ENCODE measurements at regions not wholly inside any gene's neighbourhood (a gene's known extent, or its start where the extent isn't known, plus 50 kb on each side); places are given as distances from the start of the nearest gene placed in this dataset.

DNA sequence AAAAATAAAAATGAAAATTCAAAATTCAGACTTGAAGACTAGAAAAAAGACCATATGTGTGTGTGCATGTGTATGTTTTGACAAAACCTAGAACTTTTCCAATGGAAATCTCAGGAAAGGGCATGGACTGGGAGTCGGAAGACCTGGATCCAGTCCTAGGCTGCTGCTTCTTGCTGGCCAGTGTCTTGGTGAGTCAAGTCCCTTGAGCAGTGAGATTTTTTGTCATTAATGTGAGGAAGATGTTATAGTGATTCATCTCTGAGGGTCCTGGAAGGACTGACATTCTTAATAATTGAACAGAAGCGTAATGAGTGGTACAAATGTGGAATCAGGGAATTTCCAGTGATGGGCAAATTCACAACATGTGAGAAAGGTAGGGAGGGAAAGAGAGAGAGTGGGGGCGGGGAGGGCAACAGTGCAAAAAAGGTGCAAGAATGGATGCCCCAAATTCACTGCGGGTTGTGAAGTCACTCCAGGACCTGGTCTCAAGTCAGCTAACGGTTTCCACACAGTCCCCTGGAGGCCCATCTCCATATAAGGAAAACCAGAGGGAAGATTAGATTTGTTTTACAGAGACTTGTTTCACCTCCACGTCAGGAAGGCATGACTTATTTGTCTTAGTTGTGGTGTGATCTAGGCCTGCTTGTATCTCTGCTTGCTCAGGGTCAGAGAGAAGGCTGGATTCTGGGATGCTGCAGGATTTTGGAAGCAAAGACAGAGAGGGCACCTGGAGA, 201.7 kb downstream of the BUB3 start:
- DNase-seq (ENCODE audit: low read depth in 1 of 2, low spot score in 1 of 2) = no peak
- no peaks in the 10 kb centered on the region for H3K27me3 ChIP-seq (ENCODE audit: insufficient read depth, poor library complexity, severe bottlenecking)
- TF ChIP-seq GABPA (IDR thresholded peaks at IDR 0.05; ENCODE audit: low read depth) = no peak
- no peak overlapping the region for H3K27ac ChIP-seq (replicated peaks)
- no peak overlapping the region for H3K4me3 ChIP-seq (replicated peaks; ENCODE audit: insufficient read depth, low read length)

DNA sequence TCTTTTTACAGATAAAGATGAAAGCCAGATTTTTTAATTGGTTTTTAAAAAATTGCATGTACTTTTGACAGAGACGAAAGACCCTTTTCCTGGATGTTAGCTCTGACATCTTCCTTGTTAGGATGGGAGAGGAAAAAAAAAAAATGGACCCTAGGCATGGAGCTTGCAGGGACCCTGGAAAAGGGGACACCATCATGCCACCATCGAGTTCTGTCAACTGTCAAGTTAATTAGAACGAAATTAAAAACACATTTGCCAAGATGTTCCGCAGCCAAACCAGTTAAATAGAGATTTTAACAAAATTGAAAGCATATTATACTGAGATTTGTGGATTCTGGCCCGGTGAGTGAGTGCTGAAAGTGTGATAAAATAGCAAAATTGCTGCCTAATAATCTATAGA, 202.6 kb downstream of the BUB3 start:
- no peaks in the 10 kb centered on the region for H3K27me3 ChIP-seq (ENCODE audit: insufficient read depth, poor library complexity, severe bottlenecking)
- no peak overlapping the region for H3K27ac ChIP-seq (replicated peaks)
- DNase-seq (ENCODE audit: low read depth in 1 of 2, low spot score in 1 of 2) = no peak
- TF ChIP-seq GABPA (IDR thresholded peaks at IDR 0.05; ENCODE audit: low read depth) = no peak
- TF ChIP-seq SPI1 (IDR thresholded peaks at IDR 0.05; ENCODE audit: borderline replicate concordance, low read depth) = no peak
- H3K4me3 ChIP-seq (replicated peaks; ENCODE audit: insufficient read depth, low read length) = no peak overlapping the region

DNA sequence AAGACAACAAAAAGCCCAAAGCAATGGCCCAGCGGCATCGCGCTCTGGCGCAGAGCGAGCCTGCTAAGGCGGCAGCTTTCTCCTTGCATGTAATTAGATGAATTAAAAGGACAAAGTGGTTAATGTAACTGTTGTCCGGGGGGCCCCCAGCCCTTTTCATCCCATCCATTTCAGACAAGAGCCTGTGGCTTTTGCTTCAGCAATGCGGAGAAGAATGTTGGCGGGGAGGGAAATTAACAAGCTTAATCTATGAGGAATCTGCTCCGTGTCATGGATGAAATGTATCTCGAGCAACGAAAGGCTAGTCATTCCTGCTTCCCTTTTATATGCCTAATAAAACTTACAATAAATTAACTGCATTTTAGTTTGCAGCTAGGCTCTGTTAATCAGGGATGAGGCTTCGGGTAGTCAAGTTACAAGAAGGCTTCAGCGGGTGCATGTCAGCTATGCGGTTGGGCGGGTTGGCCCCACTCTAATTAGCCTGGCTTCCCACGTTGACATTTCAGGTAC, 203.3 kb downstream of the BUB3 start:
- H3K4me3 ChIP-seq (replicated peaks; ENCODE audit: insufficient read depth, low read length) = no peak overlapping the region
- H3K27ac ChIP-seq (replicated peaks) = no peak overlapping the region
- no peak for DNase-seq (ENCODE audit: low read depth in 1 of 2, low spot score in 1 of 2)
- no peak for TF ChIP-seq SPI1 (IDR thresholded peaks at IDR 0.05; ENCODE audit: borderline replicate concordance, low read depth)
- no peak for TF ChIP-seq GABPA (IDR thresholded peaks at IDR 0.05; ENCODE audit: low read depth)
- TF ChIP-seq, protein P1, sequence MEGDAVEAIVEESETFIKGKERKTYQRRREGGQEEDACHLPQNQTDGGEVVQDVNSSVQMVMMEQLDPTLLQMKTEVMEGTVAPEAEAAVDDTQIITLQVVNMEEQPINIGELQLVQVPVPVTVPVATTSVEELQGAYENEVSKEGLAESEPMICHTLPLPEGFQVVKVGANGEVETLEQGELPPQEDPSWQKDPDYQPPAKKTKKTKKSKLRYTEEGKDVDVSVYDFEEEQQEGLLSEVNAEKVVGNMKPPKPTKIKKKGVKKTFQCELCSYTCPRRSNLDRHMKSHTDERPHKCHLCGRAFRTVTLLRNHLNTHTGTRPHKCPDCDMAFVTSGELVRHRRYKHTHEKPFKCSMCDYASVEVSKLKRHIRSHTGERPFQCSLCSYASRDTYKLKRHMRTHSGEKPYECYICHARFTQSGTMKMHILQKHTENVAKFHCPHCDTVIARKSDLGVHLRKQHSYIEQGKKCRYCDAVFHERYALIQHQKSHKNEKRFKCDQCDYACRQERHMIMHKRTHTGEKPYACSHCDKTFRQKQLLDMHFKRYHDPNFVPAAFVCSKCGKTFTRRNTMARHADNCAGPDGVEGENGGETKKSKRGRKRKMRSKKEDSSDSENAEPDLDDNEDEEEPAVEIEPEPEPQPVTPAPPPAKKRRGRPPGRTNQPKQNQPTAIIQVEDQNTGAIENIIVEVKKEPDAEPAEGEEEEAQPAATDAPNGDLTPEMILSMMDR (IDR thresholded peaks at IDR 0.05; ENCODE audit: insufficient read depth, low read length) = no peak
- TF ChIP-seq REST (IDR thresholded peaks at IDR 0.05; ENCODE audit: insufficient replicate concordance, low read depth) = no peak
- TF ChIP-seq POLR2AphosphoS5 (IDR thresholded peaks at IDR 0.05; ENCODE audit: low read depth) = no peak
- no peaks in the 10 kb centered on the region for H3K27me3 ChIP-seq (ENCODE audit: insufficient read depth, poor library complexity, severe bottlenecking)

DNA sequence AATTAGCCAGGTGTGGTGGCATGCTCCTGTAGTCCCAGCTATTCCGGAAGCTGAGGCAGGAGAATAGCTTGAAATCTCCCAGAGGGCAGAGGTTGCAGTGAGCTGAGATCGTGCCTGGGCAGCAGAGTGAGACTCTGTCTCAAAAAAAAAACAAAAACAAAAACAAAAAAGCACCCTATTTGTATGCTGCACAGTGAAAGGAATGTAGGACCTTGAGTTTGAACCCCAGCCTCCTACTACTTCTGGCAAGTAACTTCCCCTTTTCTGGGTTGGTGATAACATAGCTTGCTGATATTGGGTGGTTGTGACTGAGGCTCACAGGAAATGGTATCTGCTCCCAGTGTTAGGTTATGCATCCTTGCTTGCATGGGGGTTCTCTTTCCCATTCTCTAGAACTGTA, 205.3 kb downstream of the BUB3 start:
- Histone ChIP-seq H3K27ac (replicated peaks) (no peak overlapping the region), H3K27me3 (ENCODE audit: insufficient read depth, poor library complexity, severe bottlenecking) (no peaks in the 10 kb centered on the region), H3K4me3 (replicated peaks; ENCODE audit: insufficient read depth, low read length) (no peak overlapping the region)
- DNase-seq (ENCODE audit: low read depth in 1 of 2, low spot score in 1 of 2) = no peak
- TF ChIP-seq REST (IDR thresholded peaks at IDR 0.05; ENCODE audit: insufficient replicate concordance, low read depth) (no peak), SPI1 (IDR thresholded peaks at IDR 0.05; ENCODE audit: borderline replicate concordance, low read depth) (no peak), POLR2AphosphoS5 (IDR thresholded peaks at IDR 0.05; ENCODE audit: low read depth) (no peak), GABPA (IDR thresholded peaks at IDR 0.05; ENCODE audit: low read depth) (no peak)
- TF ChIP-seq, protein P1 (IDR thresholded peaks at IDR 0.05; ENCODE audit: insufficient read depth, low read length) = no peak

GRCh38 chr10:123361832-123362231, 207.6 kb downstream of the BUB3 start:
- no peak for TF ChIP-seq GABPA (IDR thresholded peaks at IDR 0.05; ENCODE audit: low read depth)
- TF ChIP-seq POLR2AphosphoS5 (IDR thresholded peaks at IDR 0.05; ENCODE audit: low read depth) = no peak
- TF ChIP-seq REST (IDR thresholded peaks at IDR 0.05; ENCODE audit: insufficient replicate concordance, low read depth) = no peak
- no peak for TF ChIP-seq SPI1 (IDR thresholded peaks at IDR 0.05; ENCODE audit: borderline replicate concordance, low read depth)
- TF ChIP-seq, protein P1 (IDR thresholded peaks at IDR 0.05; ENCODE audit: insufficient read depth, low read length) = no peak
- no peak for DNase-seq (ENCODE audit: low read depth in 1 of 2, low spot score in 1 of 2)
- Histone ChIP-seq H3K27me3 (ENCODE audit: insufficient read depth, poor library complexity, severe bottlenecking) (no peaks in the 10 kb centered on the region), H3K4me3 (replicated peaks; ENCODE audit: insufficient read depth, low read length) (no peak overlapping the region), H3K27ac (replicated peaks) (no peak overlapping the region)
